Kidney epithelial cell (primary cell): ENCODE measurements at regions not wholly inside any gene's neighbourhood (a gene's known extent, or its start where the extent isn't known, plus 50 kb on each side); places are given as distances from the start of the nearest gene placed in this dataset.

Source experiments
- DNase-seq: peaks from one replicate; pipeline ENCODE4 v3.0.0-alpha.2; 2010; ENCODE audit warnings: low read depth
- H3K27me3 ChIP-seq: 2 replicates; pipeline ENCODE4 v1.6.0; 2011; ENCODE audit warnings: low read length; ENCODE audit not compliant: control insufficient read depth, insufficient read depth
- H3K36me3 ChIP-seq: 2 replicates; pipeline ENCODE4 v1.5.1; 2011; ENCODE audit warnings: low read length; ENCODE audit not compliant: control insufficient read depth, insufficient read depth
- H3K4me3 ChIP-seq: 2 replicates; pipeline ENCODE4 v1.5.1; 2011; ENCODE audit warnings: low read depth, mild to moderate bottlenecking, control low read depth, low read length
- TF ChIP-seq, protein P1 (sequence below): IDR thresholded peaks from 2 replicates; pipeline ENCODE4 v1.5.1; 2011; ENCODE audit warnings: mild to moderate bottlenecking, moderate library complexity, low read length, control low read depth, inconsistent platforms; ENCODE audit not compliant: insufficient read depth, poor library complexity, severe bottlenecking

DNA sequence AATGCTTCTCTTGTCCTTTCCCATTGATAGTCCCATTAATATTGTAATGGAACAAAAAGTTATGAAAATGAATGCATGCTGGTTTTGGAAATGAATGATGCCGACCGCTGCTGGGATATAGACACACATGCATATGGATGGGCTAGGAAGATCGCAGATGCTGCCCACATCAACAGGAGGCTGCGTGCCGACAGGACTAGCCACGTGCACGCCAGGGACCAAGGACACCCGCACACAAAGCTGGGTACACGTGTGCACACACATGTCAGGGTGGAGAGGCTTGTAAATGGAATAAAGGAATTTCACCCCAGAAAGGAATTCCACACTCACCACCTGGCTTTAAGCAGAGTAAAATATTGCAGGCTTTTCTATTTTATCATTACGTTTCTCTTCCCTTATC is 153.8 kb upstream of the VASH1 start:
- Histone ChIP-seq H3K36me3 (no peaks in the 10 kb centered on the region), H3K4me3 (no peak overlapping the region), H3K27me3 (no peaks in the 10 kb centered on the region)
- no peak for DNase-seq
- TF ChIP-seq, protein P1, sequence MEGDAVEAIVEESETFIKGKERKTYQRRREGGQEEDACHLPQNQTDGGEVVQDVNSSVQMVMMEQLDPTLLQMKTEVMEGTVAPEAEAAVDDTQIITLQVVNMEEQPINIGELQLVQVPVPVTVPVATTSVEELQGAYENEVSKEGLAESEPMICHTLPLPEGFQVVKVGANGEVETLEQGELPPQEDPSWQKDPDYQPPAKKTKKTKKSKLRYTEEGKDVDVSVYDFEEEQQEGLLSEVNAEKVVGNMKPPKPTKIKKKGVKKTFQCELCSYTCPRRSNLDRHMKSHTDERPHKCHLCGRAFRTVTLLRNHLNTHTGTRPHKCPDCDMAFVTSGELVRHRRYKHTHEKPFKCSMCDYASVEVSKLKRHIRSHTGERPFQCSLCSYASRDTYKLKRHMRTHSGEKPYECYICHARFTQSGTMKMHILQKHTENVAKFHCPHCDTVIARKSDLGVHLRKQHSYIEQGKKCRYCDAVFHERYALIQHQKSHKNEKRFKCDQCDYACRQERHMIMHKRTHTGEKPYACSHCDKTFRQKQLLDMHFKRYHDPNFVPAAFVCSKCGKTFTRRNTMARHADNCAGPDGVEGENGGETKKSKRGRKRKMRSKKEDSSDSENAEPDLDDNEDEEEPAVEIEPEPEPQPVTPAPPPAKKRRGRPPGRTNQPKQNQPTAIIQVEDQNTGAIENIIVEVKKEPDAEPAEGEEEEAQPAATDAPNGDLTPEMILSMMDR, result no peak

DNA sequence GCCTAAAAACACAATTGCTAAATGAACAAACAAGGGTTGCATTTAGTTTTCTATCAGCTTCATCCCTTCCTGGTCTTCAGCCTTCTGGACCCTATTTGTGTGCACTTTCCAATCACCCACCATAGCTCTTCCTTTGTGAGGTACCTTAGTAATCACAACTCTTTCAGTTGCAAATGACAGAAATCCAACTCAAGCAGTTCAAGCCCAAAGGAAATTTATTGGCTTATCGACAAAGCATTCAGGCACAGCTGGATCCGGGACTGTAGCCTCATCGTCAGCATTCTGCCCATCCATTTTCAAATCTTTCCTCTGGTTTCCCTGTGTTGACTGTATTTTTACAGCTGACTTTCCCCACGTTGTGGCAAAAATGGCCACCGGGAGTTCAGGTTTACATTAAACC is 148.6 kb upstream of the VASH1 start:
- H3K36me3 ChIP-seq, result no peaks in the 10 kb centered on the region
- TF ChIP-seq, protein P1, result no peak
- DNase-seq, result no peak
- no peaks in the 10 kb centered on the region for H3K27me3 ChIP-seq
- H3K4me3 ChIP-seq, result no peak overlapping the region

DNA sequence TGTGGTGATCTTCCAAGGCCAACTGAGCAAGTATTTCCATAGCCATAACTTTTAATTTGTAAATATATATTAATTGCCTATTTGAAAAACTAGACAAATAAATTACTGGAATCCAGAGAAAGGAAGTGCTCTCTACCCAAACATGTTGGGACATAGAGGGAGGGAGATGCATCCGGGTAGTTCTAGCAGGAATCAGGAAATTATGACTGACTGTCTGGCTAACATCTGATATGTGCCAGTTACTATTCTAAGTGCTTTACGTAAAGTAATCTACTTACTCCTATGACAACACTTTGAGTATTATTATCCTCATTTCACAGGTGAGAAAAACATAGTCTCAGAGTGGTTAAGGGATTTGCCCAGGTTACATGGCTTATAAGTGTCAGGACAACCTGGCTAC is 147.7 kb upstream of the VASH1 start:
- TF ChIP-seq, protein P1, result no peak
- Histone ChIP-seq H3K27me3 (no peaks in the 10 kb centered on the region), H3K4me3 (no peak overlapping the region), H3K36me3 (no peaks in the 10 kb centered on the region)
- DNase-seq, result no peak

DNA sequence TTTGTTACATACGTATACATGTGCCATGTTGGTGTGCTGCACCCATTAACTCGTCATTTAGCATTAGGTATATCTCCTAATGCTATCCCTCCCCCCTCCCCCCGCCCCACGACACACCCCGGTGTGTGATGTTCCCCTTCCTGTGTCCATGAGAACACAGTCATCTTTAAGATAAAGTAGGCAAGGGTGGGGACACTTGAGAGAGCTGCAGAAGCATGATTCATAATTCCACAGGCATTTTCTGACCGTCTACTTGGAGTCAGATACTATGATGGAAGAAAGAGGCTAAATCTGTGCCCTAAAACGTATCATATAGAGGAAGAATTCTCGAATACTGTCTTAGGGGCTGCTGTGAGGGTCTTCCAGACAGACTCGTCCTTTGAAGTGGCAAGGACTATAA is 145.9 kb upstream of the VASH1 start:
- Histone ChIP-seq H3K27me3 (no peaks in the 10 kb centered on the region), H3K36me3 (no peaks in the 10 kb centered on the region), H3K4me3 (no peak overlapping the region)
- DNase-seq, result no peak
- TF ChIP-seq, protein P1, result no peak

DNA sequence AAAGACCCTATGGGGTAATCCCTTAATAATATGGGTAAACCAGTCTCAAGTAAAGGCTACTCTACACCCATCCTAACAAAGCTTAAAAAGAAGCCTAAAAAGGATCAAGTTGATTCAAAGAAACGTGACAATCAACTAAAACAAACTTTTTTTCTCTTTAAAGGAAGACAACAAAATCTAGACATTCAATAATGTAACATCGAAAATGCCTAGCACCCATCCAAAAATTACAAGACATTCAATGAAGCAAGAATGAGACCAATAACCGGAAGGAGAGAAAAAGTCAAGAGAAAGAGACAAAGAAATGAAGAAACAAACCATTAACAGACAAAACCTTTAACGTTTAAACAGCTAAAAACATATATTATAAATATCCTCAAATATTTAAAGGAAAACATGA is 143.8 kb upstream of the VASH1 start:
- TF ChIP-seq, protein P1, result no peak
- H3K36me3 ChIP-seq, result no peaks in the 10 kb centered on the region
- DNase-seq, result no peak
- no peak overlapping the region for H3K4me3 ChIP-seq
- H3K27me3 ChIP-seq, result no peaks in the 10 kb centered on the region

DNA sequence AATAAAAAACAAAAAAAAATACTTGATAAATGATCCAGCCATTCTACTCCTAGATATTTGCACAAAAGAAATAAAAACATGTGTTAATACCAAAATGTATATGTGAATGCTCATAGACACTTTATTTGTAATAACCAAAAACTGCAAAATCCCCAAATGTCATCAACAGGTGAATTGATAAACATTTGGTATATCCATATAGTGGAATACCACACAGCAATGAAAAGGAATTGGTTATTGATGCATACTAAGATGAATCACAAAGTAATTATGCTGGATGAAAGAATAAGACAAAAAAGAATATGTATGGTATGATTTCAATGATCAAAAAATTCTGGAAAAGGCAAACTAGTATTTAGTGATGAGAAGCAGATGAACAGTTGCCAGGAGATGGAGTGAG is 124.7 kb upstream of the VASH1 start:
- H3K4me3 ChIP-seq, result no peak overlapping the region
- H3K27me3 ChIP-seq, result no peaks in the 10 kb centered on the region
- no peaks in the 10 kb centered on the region for H3K36me3 ChIP-seq
- no peak for DNase-seq
- TF ChIP-seq, protein P1, result no peak
